GM18873 (cell line): ENCODE measurements at regions not wholly inside any gene's neighbourhood (a gene's known extent, or its start where the extent isn't known, plus 50 kb on each side); places are given as distances from the start of the nearest gene placed in this dataset.
A peak's percentile ranks its signal among the peaks of the same experiment; 100 is the strongest.
"Not testable (repeated sequence)": the region's sequence is repeated elsewhere in the genome, so short reads cannot be mapped to it uniquely, and the experiment has no call there.

Experiments
- ATAC-seq: cut with Tn5 transposase; IDR thresholded peaks from one replicate; pipeline ENCODE4 v1.9.1; 2021; ENCODE audit warnings: mild to moderate bottlenecking, moderate library complexity, moderate number of reproducible peaks; ENCODE audit not compliant: unreplicated experiment, low FRiP score

- ATAC-seq: no peak
Observed at GRCh38 chr5:173667702-173668101, 51.3 kb upstream of the BOD1 start.

- no peak for ATAC-seq
Observed at GRCh38 chr5:173668245-173668800, 51.9 kb upstream of the BOD1 start.

- ATAC-seq: no peak
Observed at GRCh38 chr5:173668910-173669309, 52.5 kb upstream of the BOD1 start.

- ATAC-seq: no peak
Observed at GRCh38 chr5:173669483-173669882, 53.0 kb upstream of the BOD1 start.

- ATAC-seq: no peak
Observed at GRCh38 chr5:173670130-173670651, 53.7 kb upstream of the BOD1 start.

- ATAC-seq: no peak
Observed at GRCh38 chr5:173670791-173671120, 54.3 kb upstream of the BOD1 start.

GRCh38 chr5:173671121-173671949 is 54.9 kb upstream of the BOD1 start:
- no peak for ATAC-seq

GRCh38 chr5:173672166-173672565 is 55.7 kb upstream of the BOD1 start:
- no peak for ATAC-seq

- no peak for ATAC-seq
Observed at GRCh38 chr5:173672891-173673290, 56.4 kb upstream of the BOD1 start.

- no peak for ATAC-seq
Observed at GRCh38 chr5:173673295-173674101, 57.0 kb upstream of the BOD1 start.

GRCh38 chr5:173675287-173675996 is 59.0 kb upstream of the BOD1 start:
- ATAC-seq: no peak

GRCh38 chr5:173676375-173676774 is 59.9 kb upstream of the BOD1 start:
- ATAC-seq: no peak

- ATAC-seq: no peak
Observed at GRCh38 chr5:173677125-173677672, 60.7 kb upstream of the BOD1 start.

- ATAC-seq: peak; percentile 60
Observed at GRCh38 chr5:173679909-173680630, 63.6 kb upstream of the BOD1 start.

- peak; percentile 82 for ATAC-seq
Observed at GRCh38 chr5:173680660-173681242, 64.3 kb upstream of the BOD1 start.

- no peak for ATAC-seq
Observed at GRCh38 chr5:173682313-173682712, 65.9 kb upstream of the BOD1 start.

- ATAC-seq: not testable (repeated sequence)
Observed at GRCh38 chr5:173684535-173684934, 68.1 kb upstream of the BOD1 start.

GRCh38 chr5:173686950-173687349 is 70.5 kb upstream of the BOD1 start:
- no peak for ATAC-seq

GRCh38 chr5:173688703-173689102 is 72.3 kb upstream of the BOD1 start:
- no peak for ATAC-seq
